H1 (cell line): ENCODE measurements at regions not wholly inside any gene's neighbourhood (a gene's known extent, or its start where the extent isn't known, plus 50 kb on each side); places are given as distances from the start of the nearest gene placed in this dataset.

Source experiments
- CTCF ChIA-PET: fragments of 300-600 bp; sonication (Branson Sonifier 250); formaldehyde crosslinking; loops from one replicate; lab custom pipeline; 2021; ENCODE audit not compliant: partially characterized antibody; lab: Charles Lee
- POLR2A ChIA-PET: fragments of 300-600 bp; sonication (Branson Sonifier 250); formaldehyde crosslinking; loops from one replicate; lab custom pipeline; 2021; ENCODE audit warnings: inconsistent platforms; ENCODE audit not compliant: partially characterized antibody; lab: Charles Lee
- DNase-seq, 2 experiments: peaks; one replicate each; pipeline versions ENCODE4 v3.0.0 to v3.0.0-alpha.2; 2010 to 2022; ENCODE audit warnings: low spot score in 2 of 2, low read depth in 1 of 2, mixed read lengths in 1 of 2
- FAIRE-seq: peaks from 2 replicates; lab custom pipeline; 2011; peaks lifted over from hg19 to GRCh38; lab: Jason Lieb, UNC
- H2AFZ ChIP-seq: 2 replicates; pipeline ENCODE4 v1.8.1; 2012; ENCODE audit warnings: low read length, inconsistent platforms
- H2AK5ac ChIP-seq: 2 replicates; pipeline ENCODE4 v1.6.1; 2013; ENCODE audit warnings: low read depth, low read length
- H2BK120ac ChIP-seq: replicated peaks from 2 replicates; pipeline ENCODE3; 2013; ENCODE audit warnings: low read depth, low read length, inconsistent platforms
- H2BK12ac ChIP-seq: 2 replicates; pipeline ENCODE4 v1.6.1; 2013; ENCODE audit warnings: low read depth, low read length
- H2BK15ac ChIP-seq: 2 replicates; pipeline ENCODE4 v1.6.1; 2013; ENCODE audit warnings: low read length
- H2BK20ac ChIP-seq: 2 replicates; pipeline ENCODE4 v1.6.1; 2013; ENCODE audit warnings: low read length
- H2BK5ac ChIP-seq: 2 replicates; pipeline ENCODE4 v1.6.1; 2013; ENCODE audit warnings: low read depth, low read length
- H3K14ac ChIP-seq: 2 replicates; pipeline ENCODE4 v1.6.1; 2013; ENCODE audit warnings: inconsistent platforms; ENCODE audit not compliant: insufficient read length
- H3K18ac ChIP-seq: 2 replicates; pipeline ENCODE4 v1.6.1; 2013; ENCODE audit warnings: low read length; ENCODE audit errors: extremely low read depth
- H3K23ac ChIP-seq: 2 replicates; pipeline ENCODE4 v1.6.1; 2013; ENCODE audit warnings: inconsistent platforms; ENCODE audit not compliant: insufficient read length
- H3K23me2 ChIP-seq: 2 replicates; pipeline ENCODE4 v1.6.1; 2013; ENCODE audit warnings: low read depth, low read length
- H3K27ac ChIP-seq: 2 replicates; pipeline ENCODE4 v1.6.1; 2011; ENCODE audit warnings: low read depth, low read length, inconsistent platforms
- H3K27me3 ChIP-seq, 4 experiments: replicated peaks in 1 of 4; 1 replicate in 1 of 4; 2 replicates in 3 of 4; pipeline versions ENCODE4 v1.6.1 to v1.8.1; 2011 to 2013; ENCODE audit warnings: low read length in 3 of 4, mild to moderate bottlenecking in 3 of 4, inconsistent platforms in 2 of 4, mixed read lengths in 2 of 4, moderate library complexity in 1 of 4; ENCODE audit not compliant: control insufficient read depth in 3 of 4, insufficient read depth in 3 of 4; ENCODE audit errors: extremely low read depth in 1 of 4
- H3K36me3 ChIP-seq, 4 experiments: 2 replicates each; pipeline versions ENCODE4 v1.6.1 to v1.8.1; 2011 to 2013; ENCODE audit warnings: mild to moderate bottlenecking in 4 of 4, low read length in 3 of 4, moderate library complexity in 2 of 4, control low read depth in 1 of 4, inconsistent platforms in 1 of 4; ENCODE audit not compliant: insufficient read depth in 4 of 4, control insufficient read depth in 2 of 4
- H3K4ac ChIP-seq: replicated peaks from 2 replicates; pipeline ENCODE3; 2013; ENCODE audit warnings: low read length, low read depth, mixed read lengths, inconsistent platforms; ENCODE audit not compliant: insufficient read length
- H3K4me1 ChIP-seq, 4 experiments: replicated peaks in 1 of 4; 1 replicate in 1 of 4; 2 replicates in 3 of 4; pipeline versions ENCODE4 v1.6.1 to v1.8.1; 2011 to 2013; ENCODE audit warnings: low read length in 3 of 4, inconsistent platforms in 2 of 4, mixed read lengths in 1 of 4; ENCODE audit not compliant: insufficient read depth in 4 of 4, control insufficient read depth in 3 of 4
- H3K4me2 ChIP-seq, 2 experiments: 2 replicates each; pipeline versions ENCODE4 v1.6.1 to v1.8.1; 2011 to 2013; ENCODE audit warnings: low read depth in 2 of 2, low read length in 2 of 2, control low read depth in 1 of 2, inconsistent platforms in 1 of 2, mild to moderate bottlenecking in 1 of 2; ENCODE audit not compliant: insufficient read depth in 1 of 2
- H3K4me3 ChIP-seq, 4 experiments: fragments of 200-600, 300-600 bp in 1 of 4; sonication (generic), shearing (Covaris generic), sonication (Bioruptor Twin) in 1 of 4; 2 replicates each; pipeline versions ENCODE4 v1.5.1 to v1.8.1; 2011 to 2016; ENCODE audit warnings: low read length in 4 of 4, low read depth in 3 of 4, control low read depth in 2 of 4, inconsistent platforms in 2 of 4, mild to moderate bottlenecking in 2 of 4, mixed read lengths in 1 of 4, moderate library complexity in 1 of 4; ENCODE audit not compliant: insufficient read depth in 2 of 4; ENCODE audit errors: extremely low read depth in 1 of 4
- H3K56ac ChIP-seq: replicated peaks from 2 replicates; pipeline ENCODE3; 2013; ENCODE audit warnings: low read depth, mild to moderate bottlenecking, mixed read lengths, low read length, inconsistent platforms; ENCODE audit not compliant: insufficient read length
- H3K79me1 ChIP-seq: 2 replicates; pipeline ENCODE4 v1.6.1; 2013; ENCODE audit warnings: low read depth, low read length, control low read depth
- H3K79me2 ChIP-seq, 2 experiments: 2 replicates each; pipeline versions ENCODE4 v1.6.1 to v1.8.1; 2012 to 2013; ENCODE audit warnings: low read length in 2 of 2, mild to moderate bottlenecking in 2 of 2, inconsistent platforms in 1 of 2; ENCODE audit not compliant: insufficient read depth in 2 of 2, control insufficient read depth in 1 of 2
- H3K9ac ChIP-seq, 4 experiments: replicated peaks in 1 of 4; 1 replicate in 1 of 4; 2 replicates in 3 of 4; pipeline versions ENCODE4 v1.6.1 to v1.8.1; 2011 to 2013; ENCODE audit warnings: low read depth in 3 of 4, low read length in 3 of 4, control low read depth in 2 of 4, mild to moderate bottlenecking in 2 of 4, moderate library complexity in 2 of 4, inconsistent platforms in 1 of 4; ENCODE audit errors: extremely low read depth in 1 of 4
- H3K9me3 ChIP-seq, 2 experiments: 2 replicates each; pipeline versions ENCODE4 v1.6.1 to v1.8.1; 2012 to 2013; ENCODE audit warnings: mild to moderate bottlenecking in 2 of 2, moderate library complexity in 2 of 2, control low read depth in 1 of 2, inconsistent platforms in 1 of 2, low read depth in 1 of 2, low read length in 1 of 2, mixed read lengths in 1 of 2; ENCODE audit not compliant: insufficient read depth in 2 of 2
- H4K20me1 ChIP-seq, 2 experiments: replicated peaks in 1 of 2; 2 replicates each; pipeline versions ENCODE3 to v1.8.1; 2011 to 2013; ENCODE audit warnings: inconsistent platforms in 2 of 2, low read length in 2 of 2, mild to moderate bottlenecking in 1 of 2; ENCODE audit not compliant: insufficient read depth in 2 of 2, control insufficient read depth in 1 of 2
- H4K5ac ChIP-seq: 2 replicates; pipeline ENCODE4 v1.6.1; 2013; ENCODE audit warnings: low read length, low read depth, mixed read lengths, inconsistent platforms; ENCODE audit not compliant: insufficient read length
- H4K8ac ChIP-seq: 2 replicates; pipeline ENCODE4 v1.8.0; 2013; ENCODE audit warnings: mild to moderate bottlenecking, moderate library complexity, low read length, inconsistent platforms; ENCODE audit not compliant: insufficient read depth; ENCODE audit errors: extremely low read depth
- H4K91ac ChIP-seq: replicated peaks from 2 replicates; pipeline ENCODE3; 2013; ENCODE audit warnings: low read length, mixed read lengths, inconsistent platforms; ENCODE audit not compliant: insufficient read length
- GABPA ChIP-seq: IDR thresholded peaks from 2 replicates; pipeline ENCODE4 v1.6.1; 2011; ENCODE audit warnings: mild to moderate bottlenecking, low read length, moderate library complexity, borderline replicate concordance; ENCODE audit not compliant: insufficient read depth
- WGBS, 2 experiments: shearing (Covaris generic) in 1 of 2; methylation state at CpG; one replicate each; pipeline versions ENCODE4 v1.1.6 to v1.1.7; 2013 to 2015; ENCODE audit warnings: low lambda C conversion rate in 2 of 2, mixed read lengths in 2 of 2, inconsistent platforms in 1 of 2, low coverage in 1 of 2, missing lambda C conversion rate in 1 of 2; ENCODE audit not compliant: insufficient replicate concordance in 2 of 2, insufficient coverage in 1 of 2, insufficient read length in 1 of 2; ENCODE audit errors: extremely low coverage in 1 of 2, missing lambda C conversion rate in 1 of 2; 5-methylcytosine and 5-hydroxymethylcytosine counted together
- TF ChIP-seq, protein P1 (sequence below), 3 experiments: IDR thresholded peaks; 1 replicate in 2 of 3; 2 replicates in 1 of 3; pipeline versions ENCODE4 v1.5.1 to v1.6.1; 2011; ENCODE audit warnings: low read length in 3 of 3, mild to moderate bottlenecking in 3 of 3, inconsistent platforms in 2 of 3, low read depth in 1 of 3, moderate library complexity in 1 of 3; ENCODE audit not compliant: insufficient read depth in 1 of 3; ENCODE audit errors: control extremely low read depth in 1 of 3

DNA sequence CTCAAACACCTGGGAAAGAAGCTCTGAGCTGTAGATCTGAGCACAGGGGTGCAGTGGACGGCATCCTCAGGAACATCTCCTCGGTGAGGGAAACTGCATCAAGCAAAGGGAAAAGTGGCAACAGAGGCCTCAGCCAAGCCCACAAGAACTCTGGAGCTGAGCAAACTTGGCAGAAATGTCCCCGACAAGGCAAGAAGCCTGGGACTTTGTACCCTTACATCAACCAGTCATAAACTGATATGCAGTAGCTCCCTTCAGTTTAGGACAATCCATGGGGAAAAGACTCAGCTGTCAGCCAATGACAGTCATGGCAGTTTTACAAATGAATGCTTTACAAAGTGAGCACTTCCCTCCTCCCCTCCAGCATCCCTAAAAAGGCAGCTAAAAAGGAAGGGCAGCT lies 210.0 kb upstream of the DYNLRB2 start:
- no peak for DNase-seq
- CTCF ChIA-PET = interaction anchor here (3.1 kb wide), 1 partner anchor 10 kb away, joined by 14 read pairs; no protein-coding TSS in a partner anchor
- H3K56ac ChIP-seq = no peak overlapping the region
- TF ChIP-seq, protein P1, sequence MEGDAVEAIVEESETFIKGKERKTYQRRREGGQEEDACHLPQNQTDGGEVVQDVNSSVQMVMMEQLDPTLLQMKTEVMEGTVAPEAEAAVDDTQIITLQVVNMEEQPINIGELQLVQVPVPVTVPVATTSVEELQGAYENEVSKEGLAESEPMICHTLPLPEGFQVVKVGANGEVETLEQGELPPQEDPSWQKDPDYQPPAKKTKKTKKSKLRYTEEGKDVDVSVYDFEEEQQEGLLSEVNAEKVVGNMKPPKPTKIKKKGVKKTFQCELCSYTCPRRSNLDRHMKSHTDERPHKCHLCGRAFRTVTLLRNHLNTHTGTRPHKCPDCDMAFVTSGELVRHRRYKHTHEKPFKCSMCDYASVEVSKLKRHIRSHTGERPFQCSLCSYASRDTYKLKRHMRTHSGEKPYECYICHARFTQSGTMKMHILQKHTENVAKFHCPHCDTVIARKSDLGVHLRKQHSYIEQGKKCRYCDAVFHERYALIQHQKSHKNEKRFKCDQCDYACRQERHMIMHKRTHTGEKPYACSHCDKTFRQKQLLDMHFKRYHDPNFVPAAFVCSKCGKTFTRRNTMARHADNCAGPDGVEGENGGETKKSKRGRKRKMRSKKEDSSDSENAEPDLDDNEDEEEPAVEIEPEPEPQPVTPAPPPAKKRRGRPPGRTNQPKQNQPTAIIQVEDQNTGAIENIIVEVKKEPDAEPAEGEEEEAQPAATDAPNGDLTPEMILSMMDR (IDR thresholded peaks at IDR 0.05; ENCODE audit: control extremely low read depth in 1 of 3, insufficient read depth in 1 of 3, low read depth in 1 of 3, low read length in 3 of 3) = no peak
- no peak for TF ChIP-seq GABPA

More for the DNA sequence above, 210.0 kb upstream of the DYNLRB2 start:
- H2BK120ac ChIP-seq = no peak overlapping the region
- no peak overlapping the region for H4K5ac ChIP-seq
- no peak overlapping the region for H2BK5ac ChIP-seq
- H3K4me3 ChIP-seq = no peak overlapping the region
- H3K23ac ChIP-seq = no peak overlapping the region
- H3K4me2 ChIP-seq = no peak overlapping the region
- POLR2A ChIA-PET = interaction anchor here (0.7 kb wide), 1 partner anchor 720 kb away, joined by 3 read pairs; no protein-coding TSS in a partner anchor
- no peaks in the 10 kb centered on the region for H3K36me3 ChIP-seq
- no peaks in the 10 kb centered on the region for H3K23me2 ChIP-seq
- no peaks in the 10 kb centered on the region for H3K4me1 ChIP-seq
- H3K14ac ChIP-seq = no peak overlapping the region
- no peaks in the 10 kb centered on the region for H3K27me3 ChIP-seq
- no peaks in the 10 kb centered on the region for H4K20me1 ChIP-seq
- no peak overlapping the region for H3K4ac ChIP-seq
- H3K27ac ChIP-seq = no peak overlapping the region
- H4K91ac ChIP-seq = no peak overlapping the region
- H2BK20ac ChIP-seq = no peak overlapping the region
- H3K79me1 ChIP-seq = no peaks in the 10 kb centered on the region
- no peak overlapping the region for H2BK15ac ChIP-seq
- H2AK5ac ChIP-seq = no peak overlapping the region
- WGBS, 2 experiments = 83% methylated on average over 3 of the region's 3 CpGs; no CpG with 5 or more reads in 1 of the 2 experiments
- FAIRE-seq = no peak
- H3K18ac ChIP-seq = no peak overlapping the region
- no peaks in the 10 kb centered on the region for H3K79me2 ChIP-seq
- H2BK12ac ChIP-seq = no peak overlapping the region
- no peaks in the 10 kb centered on the region for H3K9me3 ChIP-seq
- H3K9ac ChIP-seq = no peak overlapping the region; a peak in 1 of 7 replicates
- no peak overlapping the region for H2AFZ ChIP-seq
- H4K8ac ChIP-seq = no peak overlapping the region
